Endodermal cell (in vitro differentiated cells): ENCODE measurements at regions not wholly inside any gene's neighbourhood (a gene's known extent, or its start where the extent isn't known, plus 50 kb on each side); places are given as distances from the start of the nearest gene placed in this dataset.

Experiments
- DNase-seq: peaks from one replicate; pipeline ENCODE4 v3.0.0-alpha.2; 2017
- H3K27ac ChIP-seq: 2 replicates; pipeline ENCODE4 v1.5.1; 2013; ENCODE audit warnings: mild to moderate bottlenecking, low read depth, low read length, moderate library complexity
- H3K27me3 ChIP-seq: 2 replicates; pipeline ENCODE4 v1.6.1; 2013; ENCODE audit warnings: mild to moderate bottlenecking, low read length, moderate library complexity; ENCODE audit not compliant: insufficient read depth, control insufficient read depth, poor library complexity, severe bottlenecking
- H3K36me3 ChIP-seq: 2 replicates; pipeline ENCODE4 v1.7.0; 2013; ENCODE audit warnings: mild to moderate bottlenecking, low read length, moderate library complexity; ENCODE audit not compliant: control insufficient read depth, insufficient read depth
- H3K4me1 ChIP-seq: one replicate; pipeline ENCODE4 v1.7.0; 2013; ENCODE audit warnings: low read length; ENCODE audit not compliant: control insufficient read depth, insufficient read depth
- H3K4me3 ChIP-seq: 2 replicates; pipeline ENCODE4 v1.5.1; 2013; ENCODE audit warnings: mild to moderate bottlenecking, low read length, moderate library complexity
- H3K9ac ChIP-seq: 2 replicates; pipeline ENCODE4 v1.6.1; 2013; ENCODE audit warnings: mild to moderate bottlenecking, low read length, moderate library complexity; ENCODE audit not compliant: poor library complexity, severe bottlenecking; ENCODE audit errors: extremely low read depth
- H3K9me3 ChIP-seq: 2 replicates; pipeline ENCODE4 v1.6.1; 2013; ENCODE audit warnings: mild to moderate bottlenecking, low read length, moderate library complexity; ENCODE audit not compliant: control insufficient read depth
- H3K27ac Mint-ChIP-seq: 2 replicates; pipeline ENCODE4 v1.8.0; 2020; ENCODE audit warnings: mixed read lengths
- H3K27me3 Mint-ChIP-seq: 2 replicates; pipeline ENCODE4 v1.8.0; 2021; ENCODE audit warnings: mild to moderate bottlenecking, mixed read lengths; ENCODE audit not compliant: insufficient read depth
- H3K36me3 Mint-ChIP-seq: 2 replicates; pipeline ENCODE4 v1.8.0; 2020; ENCODE audit warnings: low read depth, mixed read lengths
- H3K4me1 Mint-ChIP-seq: 2 replicates; pipeline ENCODE4 v1.8.0; 2020; ENCODE audit warnings: mixed read lengths
- H3K4me3 Mint-ChIP-seq: 2 replicates; pipeline ENCODE4 v1.8.0; 2020; ENCODE audit warnings: mild to moderate bottlenecking, moderate library complexity, mixed read lengths
- H3K9me3 Mint-ChIP-seq: 2 replicates; pipeline ENCODE4 v1.8.0; 2020; ENCODE audit warnings: mild to moderate bottlenecking, mixed read lengths
- CTCF ChIP-seq: fragments of 200-600 bp; sonication (generic); conservative IDR thresholded peaks from 2 replicates; pipeline ENCODE4 v1.5.0; 2021; ENCODE audit warnings: antibody characterized with exemption, mild to moderate bottlenecking
- WGBS, 2 experiments: methylation state at CpG; one replicate each; pipeline versions ENCODE4 v1.1.5 to v1.1.7; 2013; ENCODE audit warnings: missing lambda C conversion rate in 2 of 2, mixed read lengths in 1 of 2; ENCODE audit not compliant: insufficient coverage in 1 of 2, insufficient read length in 1 of 2; 5-methylcytosine and 5-hydroxymethylcytosine counted together

- no peak overlapping the region for H3K4me3 Mint-ChIP-seq
- H3K36me3 Mint-ChIP-seq: no peaks in the 10 kb centered on the region
- H3K27me3 Mint-ChIP-seq: no peaks in the 10 kb centered on the region
- Histone ChIP-seq H3K27ac (no peak overlapping the region), H3K4me3 (no peak overlapping the region), H3K4me1 (no peaks in the 10 kb centered on the region), H3K9me3 (no peaks in the 10 kb centered on the region), H3K9ac (no peak overlapping the region), H3K27me3 (no peaks in the 10 kb centered on the region), H3K36me3 (no peaks in the 10 kb centered on the region)
- H3K27ac Mint-ChIP-seq: no peak overlapping the region
- DNase-seq: no peak
- no peak for TF ChIP-seq CTCF
- H3K9me3 Mint-ChIP-seq: peaks cover 2% of the 10 kb centered on the region
- WGBS, 2 experiments: 67 to 85% methylated on average over 1 to 2 of the region's 2 CpGs
- peaks cover 5% of the 10 kb centered on the region for H3K4me1 Mint-ChIP-seq
Measured at GRCh38 chr13:59034198-59034597, 1129.5 kb downstream of the DIAPH3 start.

- H3K27ac ChIP-seq: no peak overlapping the region
- H3K9ac ChIP-seq: no peak overlapping the region
- Mint-ChIP-seq H3K27ac (no peak overlapping the region), H3K9me3 (no peaks in the 10 kb centered on the region), H3K4me1 (peaks cover 11% of the 10 kb centered on the region), H3K4me3 (no peak overlapping the region), H3K27me3 (no peaks in the 10 kb centered on the region), H3K36me3 (no peaks in the 10 kb centered on the region)
- no peaks in the 10 kb centered on the region for H3K9me3 ChIP-seq
- H3K4me3 ChIP-seq: no peak overlapping the region
- H3K36me3 ChIP-seq: no peaks in the 10 kb centered on the region
- DNase-seq: no peak
- H3K4me1 ChIP-seq: no peaks in the 10 kb centered on the region
- no peak for TF ChIP-seq CTCF
- WGBS, 2 experiments: 73 to 100% methylated on average over 1 of the region's 1 CpG
- H3K27me3 ChIP-seq: no peaks in the 10 kb centered on the region
Measured at GRCh38 chr13:59038824-59039223, 1124.9 kb downstream of the DIAPH3 start.

- no peaks in the 10 kb centered on the region for H3K36me3 Mint-ChIP-seq
- H3K4me1 Mint-ChIP-seq: peaks cover 10% of the 10 kb centered on the region
- H3K4me3 Mint-ChIP-seq: no peak overlapping the region
- H3K4me3 ChIP-seq: no peak overlapping the region
- H3K27me3 ChIP-seq: no peaks in the 10 kb centered on the region
- no peaks in the 10 kb centered on the region for H3K9me3 ChIP-seq
- TF ChIP-seq CTCF: no peak
- H3K9ac ChIP-seq: no peak overlapping the region
- H3K36me3 ChIP-seq: no peaks in the 10 kb centered on the region
- H3K27ac Mint-ChIP-seq: no peak overlapping the region
- WGBS, 2 experiments: 20 to 69% methylated on average over 1 to 2 of the region's 2 CpGs
- no peaks in the 10 kb centered on the region for H3K9me3 Mint-ChIP-seq
- no peaks in the 10 kb centered on the region for H3K4me1 ChIP-seq
- H3K27me3 Mint-ChIP-seq: no peaks in the 10 kb centered on the region
- no peak overlapping the region for H3K27ac ChIP-seq
- peak; percentile 53 for DNase-seq
Measured at GRCh38 chr13:59043016-59043415, 1120.7 kb downstream of the DIAPH3 start.
